Stimulated activated naive CD8-positive, alpha-beta T cell treated with anti-CD3 and anti-CD28 coated beads, Interleukin-15, Interleukin-2, amounts not matched to agents 100 U/mL and 50 U/mL, for 24 hours (primary cell): ENCODE measurements at regions not wholly inside any gene's neighbourhood (a gene's known extent, or its start where the extent isn't known, plus 50 kb on each side); places are given as distances from the start of the nearest gene placed in this dataset.

ENCODE experiments used
- ATAC-seq: fragments of 150-1000 bp; cut with Tn5 transposase; one replicate; pipeline ENCODE4 v1.10.0; 2021
- DNase-seq: peaks from one replicate; pipeline ENCODE4 v3.0.0; 2021

GRCh38 chr10:83935339-83935736 lies 204.0 kb upstream of the GHITM start:
- no peak for DNase-seq

GRCh38 chr10:83935911-83936310 lies 203.4 kb upstream of the GHITM start:
- ATAC-seq: no peak
- DNase-seq: no peak

More at GRCh38 chr10:83935339-83935736, 204.0 kb upstream of the GHITM start:
- no peak for ATAC-seq

- DNase-seq (no peak), ATAC-seq (no peak)
Observed at GRCh38 chr10:83937161-83937560, 202.1 kb upstream of the GHITM start.

GRCh38 chr10:83937826-83938225 lies 201.5 kb upstream of the GHITM start:
- DNase-seq: no peak
- ATAC-seq: no peak

- DNase-seq (no peak), ATAC-seq (no peak)
Observed at GRCh38 chr10:83941189-83941588, 198.1 kb upstream of the GHITM start.

GRCh38 chr10:83942410-83942809 lies 196.9 kb upstream of the GHITM start:
- ATAC-seq (no peak), DNase-seq (no peak)

GRCh38 chr10:83943049-83943448 lies 196.3 kb upstream of the GHITM start:
- no peak for DNase-seq
- ATAC-seq: no peak

GRCh38 chr10:83943920-83944319 lies 195.4 kb upstream of the GHITM start:
- DNase-seq (no peak), ATAC-seq (no peak)

GRCh38 chr10:83945982-83946718 lies 193.2 kb upstream of the GHITM start:
- ATAC-seq (no peak), DNase-seq (no peak)

- no peak for ATAC-seq
- DNase-seq: no peak
Observed at GRCh38 chr10:83952314-83952713, 187.0 kb upstream of the GHITM start.

- DNase-seq (no peak), ATAC-seq (no peak)
Observed at GRCh38 chr10:83953589-83953988, 185.7 kb upstream of the GHITM start.

- ATAC-seq: no peak
Observed at GRCh38 chr10:83954193-83954799, 185.0 kb upstream of the GHITM start.

GRCh38 chr10:83955406-83955805 lies 183.9 kb upstream of the GHITM start:
- DNase-seq: no peak
- no peak for ATAC-seq

More at GRCh38 chr10:83954193-83954799, 185.0 kb upstream of the GHITM start:
- no peak for DNase-seq

- ATAC-seq (no peak), DNase-seq (no peak)
Observed at GRCh38 chr10:83957168-83957947, 182.0 kb upstream of the GHITM start.

GRCh38 chr10:83959328-83959727 lies 180.0 kb upstream of the GHITM start:
- DNase-seq (no peak), ATAC-seq (no peak)

- no peak for ATAC-seq
- no peak for DNase-seq
Observed at GRCh38 chr10:83960125-83960524, 179.2 kb upstream of the GHITM start.

- DNase-seq (no peak), ATAC-seq (no peak)
Observed at GRCh38 chr10:83961620-83962019, 177.7 kb upstream of the GHITM start.

GRCh38 chr10:83963446-83963845 lies 175.9 kb upstream of the GHITM start:
- DNase-seq: no peak
- ATAC-seq: no peak

- no peak for DNase-seq
- ATAC-seq: no peak
Observed at GRCh38 chr10:83965473-83965872, 173.8 kb upstream of the GHITM start.

- no peak for DNase-seq
- no peak for ATAC-seq
Observed at GRCh38 chr10:83968052-83968451, 171.3 kb upstream of the GHITM start.

GRCh38 chr10:83978681-83979383 lies 160.5 kb upstream of the GHITM start:
- ATAC-seq (no peak), DNase-seq (no peak)

GRCh38 chr10:83982812-83983211 lies 156.5 kb upstream of the GHITM start:
- ATAC-seq (no peak), DNase-seq (no peak)
